Endodermal cell (in vitro differentiated cells): ENCODE measurements at regions not wholly inside any gene's neighbourhood (a gene's known extent, or its start where the extent isn't known, plus 50 kb on each side); places are given as distances from the start of the nearest gene placed in this dataset.
"Not testable (repeated sequence)": the region's sequence is repeated elsewhere in the genome, so short reads cannot be mapped to it uniquely, and the experiment has no call there.

Experiments used
- DNase-seq: peaks from one replicate; pipeline ENCODE4 v3.0.0-alpha.2; 2017
- H3K27ac ChIP-seq: 2 replicates; pipeline ENCODE4 v1.5.1; 2013; ENCODE audit warnings: mild to moderate bottlenecking, low read depth, low read length, moderate library complexity
- H3K27me3 ChIP-seq: 2 replicates; pipeline ENCODE4 v1.6.1; 2013; ENCODE audit warnings: mild to moderate bottlenecking, low read length, moderate library complexity; ENCODE audit not compliant: insufficient read depth, control insufficient read depth, poor library complexity, severe bottlenecking
- H3K36me3 ChIP-seq: 2 replicates; pipeline ENCODE4 v1.7.0; 2013; ENCODE audit warnings: mild to moderate bottlenecking, low read length, moderate library complexity; ENCODE audit not compliant: control insufficient read depth, insufficient read depth
- H3K4me1 ChIP-seq: one replicate; pipeline ENCODE4 v1.7.0; 2013; ENCODE audit warnings: low read length; ENCODE audit not compliant: control insufficient read depth, insufficient read depth
- H3K4me3 ChIP-seq: 2 replicates; pipeline ENCODE4 v1.5.1; 2013; ENCODE audit warnings: mild to moderate bottlenecking, low read length, moderate library complexity
- H3K9ac ChIP-seq: 2 replicates; pipeline ENCODE4 v1.6.1; 2013; ENCODE audit warnings: mild to moderate bottlenecking, low read length, moderate library complexity; ENCODE audit not compliant: poor library complexity, severe bottlenecking; ENCODE audit errors: extremely low read depth
- H3K9me3 ChIP-seq: 2 replicates; pipeline ENCODE4 v1.6.1; 2013; ENCODE audit warnings: mild to moderate bottlenecking, low read length, moderate library complexity; ENCODE audit not compliant: control insufficient read depth
- H3K27ac Mint-ChIP-seq: 2 replicates; pipeline ENCODE4 v1.8.0; 2020; ENCODE audit warnings: mixed read lengths
- H3K27me3 Mint-ChIP-seq: 2 replicates; pipeline ENCODE4 v1.8.0; 2021; ENCODE audit warnings: mild to moderate bottlenecking, mixed read lengths; ENCODE audit not compliant: insufficient read depth
- H3K36me3 Mint-ChIP-seq: 2 replicates; pipeline ENCODE4 v1.8.0; 2020; ENCODE audit warnings: low read depth, mixed read lengths
- H3K4me1 Mint-ChIP-seq: 2 replicates; pipeline ENCODE4 v1.8.0; 2020; ENCODE audit warnings: mixed read lengths
- H3K4me3 Mint-ChIP-seq: 2 replicates; pipeline ENCODE4 v1.8.0; 2020; ENCODE audit warnings: mild to moderate bottlenecking, moderate library complexity, mixed read lengths
- H3K9me3 Mint-ChIP-seq: 2 replicates; pipeline ENCODE4 v1.8.0; 2020; ENCODE audit warnings: mild to moderate bottlenecking, mixed read lengths
- WGBS, 2 experiments: methylation state at CpG; one replicate each; pipeline versions ENCODE4 v1.1.5 to v1.1.7; 2013; ENCODE audit warnings: missing lambda C conversion rate in 2 of 2, mixed read lengths in 1 of 2; ENCODE audit not compliant: insufficient coverage in 1 of 2, insufficient read length in 1 of 2; 5-methylcytosine and 5-hydroxymethylcytosine counted together
- TF ChIP-seq, protein P1 (sequence below): fragments of 200-600 bp; sonication (generic); conservative IDR thresholded peaks from 2 replicates; pipeline ENCODE4 v1.5.0; 2021; ENCODE audit warnings: antibody characterized with exemption, mild to moderate bottlenecking

GRCh38 chr10:106348933-106349332 lies 815.6 kb downstream of the SORCS1 start:
- Histone ChIP-seq H3K9ac (no peak overlapping the region), H3K36me3 (no peaks in the 10 kb centered on the region), H3K9me3 (no peaks in the 10 kb centered on the region), H3K27ac (no peak overlapping the region), H3K4me1 (no peaks in the 10 kb centered on the region), H3K27me3 (no peaks in the 10 kb centered on the region), H3K4me3 (no peak overlapping the region)
- Mint-ChIP-seq H3K36me3 (no peaks in the 10 kb centered on the region), H3K27ac (no peak overlapping the region), H3K4me1 (no peaks in the 10 kb centered on the region), H3K9me3 (no peaks in the 10 kb centered on the region), H3K27me3 (peaks cover 4% of the 10 kb centered on the region), H3K4me3 (no peak overlapping the region)
- no peak for DNase-seq
- TF ChIP-seq, protein P1, sequence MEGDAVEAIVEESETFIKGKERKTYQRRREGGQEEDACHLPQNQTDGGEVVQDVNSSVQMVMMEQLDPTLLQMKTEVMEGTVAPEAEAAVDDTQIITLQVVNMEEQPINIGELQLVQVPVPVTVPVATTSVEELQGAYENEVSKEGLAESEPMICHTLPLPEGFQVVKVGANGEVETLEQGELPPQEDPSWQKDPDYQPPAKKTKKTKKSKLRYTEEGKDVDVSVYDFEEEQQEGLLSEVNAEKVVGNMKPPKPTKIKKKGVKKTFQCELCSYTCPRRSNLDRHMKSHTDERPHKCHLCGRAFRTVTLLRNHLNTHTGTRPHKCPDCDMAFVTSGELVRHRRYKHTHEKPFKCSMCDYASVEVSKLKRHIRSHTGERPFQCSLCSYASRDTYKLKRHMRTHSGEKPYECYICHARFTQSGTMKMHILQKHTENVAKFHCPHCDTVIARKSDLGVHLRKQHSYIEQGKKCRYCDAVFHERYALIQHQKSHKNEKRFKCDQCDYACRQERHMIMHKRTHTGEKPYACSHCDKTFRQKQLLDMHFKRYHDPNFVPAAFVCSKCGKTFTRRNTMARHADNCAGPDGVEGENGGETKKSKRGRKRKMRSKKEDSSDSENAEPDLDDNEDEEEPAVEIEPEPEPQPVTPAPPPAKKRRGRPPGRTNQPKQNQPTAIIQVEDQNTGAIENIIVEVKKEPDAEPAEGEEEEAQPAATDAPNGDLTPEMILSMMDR = no peak

DNA sequence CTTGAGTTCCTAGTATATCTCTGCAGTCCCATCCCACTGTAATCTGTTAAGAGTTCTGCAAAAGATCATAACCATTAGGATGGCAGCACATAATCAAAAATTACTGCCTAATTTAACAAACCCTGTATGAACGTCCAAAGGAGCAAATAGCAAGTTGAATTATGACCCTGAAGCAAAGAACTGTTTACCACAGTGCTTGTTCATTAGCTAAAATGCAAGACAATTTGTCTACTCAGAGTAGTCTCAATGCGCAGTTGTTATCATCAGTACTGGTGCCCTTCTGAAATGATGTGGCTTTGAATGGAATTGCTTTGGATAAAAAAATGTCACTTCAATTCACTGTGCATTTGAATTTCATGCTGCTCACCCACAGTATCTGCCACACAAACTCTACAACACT lies 817.0 kb downstream of the SORCS1 start:
- H3K9me3 ChIP-seq = no peaks in the 10 kb centered on the region
- Mint-ChIP-seq H3K4me1 (no peaks in the 10 kb centered on the region), H3K36me3 (no peaks in the 10 kb centered on the region), H3K27ac (no peak overlapping the region), H3K4me3 (no peak overlapping the region), H3K9me3 (no peaks in the 10 kb centered on the region), H3K27me3 (peaks cover 4% of the 10 kb centered on the region)
- H3K27ac ChIP-seq = no peak overlapping the region
- no peak overlapping the region for H3K4me3 ChIP-seq
- 53 to 83% methylated on average over 1 to 2 of the region's 2 CpGs for WGBS, 2 experiments
- H3K9ac ChIP-seq = no peak overlapping the region
- no peaks in the 10 kb centered on the region for H3K4me1 ChIP-seq
- no peaks in the 10 kb centered on the region for H3K36me3 ChIP-seq
- no peak for DNase-seq
- H3K27me3 ChIP-seq = no peaks in the 10 kb centered on the region
- TF ChIP-seq, protein P1 = no peak

- not testable (repeated sequence) for H3K36me3 ChIP-seq, H3K4me1 ChIP-seq, DNase-seq, H3K4me3 Mint-ChIP-seq, H3K27me3 Mint-ChIP-seq, H3K36me3 Mint-ChIP-seq, H3K27me3 ChIP-seq, H3K9me3 ChIP-seq, H3K27ac ChIP-seq, H3K4me3 ChIP-seq, H3K4me1 Mint-ChIP-seq, H3K9me3 Mint-ChIP-seq, H3K9ac ChIP-seq, H3K27ac Mint-ChIP-seq
- WGBS, 2 experiments = 94 to 95% methylated on average over 4 to 10 of the region's 10 CpGs
Measured at GRCh38 chr10:106343539-106343938, 821.0 kb downstream of the SORCS1 start.

- Mint-ChIP-seq H3K4me3 (no peak overlapping the region), H3K36me3 (no peaks in the 10 kb centered on the region), H3K27me3 (no peaks in the 10 kb centered on the region), H3K4me1 (peaks cover 3% of the 10 kb centered on the region), H3K9me3 (no peaks in the 10 kb centered on the region), H3K27ac (no peak overlapping the region)
- Histone ChIP-seq H3K4me3 (no peak overlapping the region), H3K27ac (no peak overlapping the region), H3K4me1 (no peaks in the 10 kb centered on the region), H3K9ac (no peak overlapping the region), H3K36me3 (no peaks in the 10 kb centered on the region), H3K27me3 (no peaks in the 10 kb centered on the region), H3K9me3 (no peaks in the 10 kb centered on the region)
- DNase-seq = no peak
- 95 to 96% methylated on average over 2 to 3 of the region's 3 CpGs for WGBS, 2 experiments
- TF ChIP-seq, protein P1 = no peak
Measured at GRCh38 chr10:106341356-106341755, 823.1 kb downstream of the SORCS1 start.
